IMR-90 (cell line): ENCODE measurements at regions not wholly inside any gene's neighbourhood (a gene's known extent, or its start where the extent isn't known, plus 50 kb on each side); places are given as distances from the start of the nearest gene placed in this dataset.

Experiments used
- ATAC-seq: fragments of 200-7000 bp; cut with Tn5 transposase; 2 replicates; pipeline ENCODE4 v1.9.1; 2020; ENCODE audit warnings: low read depth, mild to moderate bottlenecking, moderate library complexity
- BruUV-seq: library from RNA; stranded (reverse); fragments of 400-500 nt; replicated peaks from 2 replicates; lab custom pipeline; 2021; lab: Mats Ljungman, UMichigan
- CTCF ChIA-PET: fragments of 300-600 bp; formaldehyde crosslinking; extraction: SDS; loops from one replicate; lab custom pipeline; 2021; ENCODE audit warnings: antibody characterized with exemption; lab: Yijun Ruan, JAX
- POLR2A ChIA-PET: fragments of 300-600 bp; sonication (Branson Sonifier 250); formaldehyde crosslinking; loops from one replicate; lab custom pipeline; 2022; ENCODE audit warnings: antibody characterized with exemption; ENCODE audit not compliant: unreplicated experiment; lab: Charles Lee
- DNase-seq: peaks from one replicate; pipeline ENCODE4 v3.0.0; 2013
- H2AFZ ChIP-seq: replicated peaks from 2 replicates; pipeline ENCODE3; 2013; ENCODE audit warnings: low read length, mild to moderate bottlenecking; ENCODE audit not compliant: poor library complexity
- H2AK5ac ChIP-seq: 2 replicates; pipeline ENCODE4 v1.6.1; 2013; ENCODE audit warnings: low read depth, low read length, inconsistent platforms
- H2AK9ac ChIP-seq: replicated peaks from 2 replicates; pipeline ENCODE3; 2013; ENCODE audit warnings: mild to moderate bottlenecking, low read depth, low read length, moderate library complexity; ENCODE audit not compliant: poor library complexity
- H2BK120ac ChIP-seq: 2 replicates; pipeline ENCODE4 v1.6.1; 2013; ENCODE audit warnings: low read depth, low read length, inconsistent platforms
- H2BK15ac ChIP-seq: 3 replicates; pipeline ENCODE4 v1.6.1; 2013; ENCODE audit warnings: low read depth, low read length, inconsistent platforms
- H2BK20ac ChIP-seq: 2 replicates; pipeline ENCODE4 v1.6.1; 2013; ENCODE audit warnings: low read depth, mild to moderate bottlenecking, inconsistent platforms, low read length, moderate library complexity
- H2BK5ac ChIP-seq: 2 replicates; pipeline ENCODE4 v1.6.1; 2013; ENCODE audit warnings: mild to moderate bottlenecking, low read depth, low read length, inconsistent platforms; ENCODE audit not compliant: poor library complexity, severe bottlenecking
- H3K14ac ChIP-seq: replicated peaks from 2 replicates; pipeline ENCODE4 v1.6.1; 2013; ENCODE audit warnings: low read depth, low read length, inconsistent platforms
- H3K18ac ChIP-seq: 2 replicates; pipeline ENCODE4 v1.6.1; 2013; ENCODE audit warnings: low read depth, low read length, control low read depth
- H3K23ac ChIP-seq: 2 replicates; pipeline ENCODE4 v1.6.1; 2013; ENCODE audit warnings: low read depth, low read length, inconsistent platforms
- H3K27ac ChIP-seq: 2 replicates; pipeline ENCODE4 v1.5.1; 2013; ENCODE audit warnings: mild to moderate bottlenecking, control low read depth, low read length; ENCODE audit not compliant: insufficient read depth
- H3K27me3 ChIP-seq: 2 replicates; pipeline ENCODE4 v1.6.1; 2013; ENCODE audit warnings: low read length; ENCODE audit not compliant: control insufficient read depth, insufficient read depth
- H3K36me3 ChIP-seq: 2 replicates; pipeline ENCODE4 v1.6.1; 2013; ENCODE audit warnings: low read length, mixed read lengths; ENCODE audit not compliant: control insufficient read depth, insufficient read depth
- H3K4ac ChIP-seq: 2 replicates; pipeline ENCODE4 v1.6.1; 2013; ENCODE audit warnings: low read depth, low read length, inconsistent platforms
- H3K4me1 ChIP-seq: 2 replicates; pipeline ENCODE4 v1.6.1; 2013; ENCODE audit warnings: low read length, mixed read lengths; ENCODE audit not compliant: control insufficient read depth, insufficient read depth
- H3K4me2 ChIP-seq: 2 replicates; pipeline ENCODE4 v1.6.1; 2013; ENCODE audit warnings: low read depth, mild to moderate bottlenecking, control low read depth, low read length, moderate library complexity
- H3K4me3 ChIP-seq: 2 replicates; pipeline ENCODE4 v1.5.1; 2013; ENCODE audit warnings: low read depth, mild to moderate bottlenecking, control low read depth, low read length, moderate library complexity; ENCODE audit not compliant: insufficient read depth
- H3K56ac ChIP-seq: 2 replicates; pipeline ENCODE4 v1.6.1; 2013; ENCODE audit warnings: low read length, inconsistent platforms; ENCODE audit not compliant: insufficient read depth; ENCODE audit errors: extremely low read depth
- H3K79me1 ChIP-seq, 2 experiments: 2 replicates each; pipeline ENCODE4 v1.6.1; 2013; ENCODE audit warnings: low read length in 2 of 2, inconsistent platforms in 1 of 2, low read depth in 1 of 2
- H3K9ac ChIP-seq: 2 replicates; pipeline ENCODE4 v1.6.1; 2013; ENCODE audit warnings: low read depth, low read length, control low read depth
- H3K9me1 ChIP-seq: 2 replicates; pipeline ENCODE4 v1.6.1; 2013; ENCODE audit warnings: low read length, inconsistent platforms; ENCODE audit not compliant: insufficient read depth
- H3K9me3 ChIP-seq: 2 replicates; pipeline ENCODE4 v1.6.1; 2013; ENCODE audit warnings: low read length; ENCODE audit not compliant: control insufficient read depth, insufficient read depth
- H4K20me1 ChIP-seq: 2 replicates; pipeline ENCODE4 v1.6.1; 2013; ENCODE audit warnings: low read length, inconsistent platforms; ENCODE audit not compliant: insufficient read depth
- H4K5ac ChIP-seq: 2 replicates; pipeline ENCODE4 v1.6.1; 2013; ENCODE audit warnings: mild to moderate bottlenecking, low read depth, low read length, control low read depth
- H4K8ac ChIP-seq, 2 experiments: 2 replicates each; pipeline ENCODE4 v1.6.1; 2013; ENCODE audit warnings: low read depth in 2 of 2, low read length in 2 of 2, control low read depth in 1 of 2, inconsistent platforms in 1 of 2
- H4K91ac ChIP-seq: 2 replicates; pipeline ENCODE4 v1.6.1; 2013; ENCODE audit warnings: low read depth, low read length, inconsistent platforms; ENCODE audit not compliant: insufficient read depth
- FOS ChIP-seq: fragments of 150-350 bp; IDR thresholded peaks from 2 replicates; pipeline ENCODE4 v1.6.1; 2016; ENCODE audit warnings: low read depth, low read length
- POLR2A ChIP-seq: IDR thresholded peaks from 2 replicates; pipeline ENCODE4 v1.6.1; 2012; ENCODE audit warnings: mild to moderate bottlenecking, low read depth, low read length
- RAD21 ChIP-seq: IDR thresholded peaks from 2 replicates; pipeline ENCODE4 v1.6.1; 2012; ENCODE audit warnings: low read length, improper control_type of control experiment
- WGBS, 2 experiments: methylation state at CpG; one replicate each; pipeline versions ENCODE4 v1.1.5 to v1.1.7; 2013; ENCODE audit warnings: missing lambda C conversion rate in 2 of 2; ENCODE audit not compliant: insufficient read length in 1 of 2; ENCODE audit errors: extremely low coverage in 2 of 2; 5-methylcytosine and 5-hydroxymethylcytosine counted together
- dilution Hi-C: fragments of 300-500 bp; cut with HindIII; formaldehyde crosslinking; loops from one replicate; pipeline ENCODE4 v1.14.3; 2018; ENCODE audit warnings: low sequenced_read_pairs; ENCODE audit not compliant: unreplicated experiment
- in situ Hi-C: fragments of 300-500 bp; cut with MboI; formaldehyde crosslinking; loops from 3 replicates; pipeline ENCODE4 v1.14.3; 2019; ENCODE audit warnings: low sequenced_read_pairs, inconsistent platforms, mixed read lengths
- intact Hi-C: fragments of 100-400 bp; cut with micrococcal nuclease; formaldehyde crosslinking; loops from 2 replicates; pipeline ENCODE4 v1.10.0; 2022

GRCh38 chr2:234405462-234405861 is 91.4 kb downstream of the ARL4C start:
- Histone ChIP-seq H2BK120ac (no peak overlapping the region), H2BK20ac (no peak overlapping the region), H4K5ac (no peak overlapping the region), H3K36me3 (no peaks in the 10 kb centered on the region), H3K4me2 (no peak overlapping the region), H3K27ac (no peak overlapping the region), H3K56ac (no peak overlapping the region), H4K8ac (no peak overlapping the region), H4K91ac (no peak overlapping the region), H3K23ac (no peak overlapping the region), H4K20me1 (no peaks in the 10 kb centered on the region), H2AK5ac (0 out of 2 replicates have a peak overlapping the region, but pooled peaks have one; percentile 30), H3K27me3 (peaks cover 1% of the 10 kb centered on the region; the same call in 1 of the 2 replicates), H3K14ac (no peak overlapping the region), H3K9ac (no peak overlapping the region), H2BK5ac (no peak overlapping the region), H3K79me1 (no peaks in the 10 kb centered on the region), H3K9me3 (no peaks in the 10 kb centered on the region), H2BK15ac (no peak overlapping the region), H3K4me1 (no peaks in the 10 kb centered on the region), H3K4me3 (no peak overlapping the region), H3K4ac (no peak overlapping the region), H3K18ac (no peak overlapping the region), H3K9me1 (no peaks in the 10 kb centered on the region), H2AK9ac (no peak overlapping the region), H2AFZ (no peak overlapping the region)
- intact Hi-C loops (no loop called here), dilution Hi-C loops (no loop called here), in situ Hi-C loops (no loop called here)
- WGBS, 2 experiments, result no CpG with 5 or more reads among the region's 2 CpGs
- ChIA-PET CTCF (no interaction called here), POLR2A (no interaction called here)
- DNase-seq, result no peak
- ATAC-seq, result no peak
- TF ChIP-seq POLR2A (no peak), FOS (no peak), RAD21 (no peak)
- BruUV-seq, result no TSS peak
